HG03066 (cell line): ENCODE measurements at regions not wholly inside any gene's neighbourhood (a gene's known extent, or its start where the extent isn't known, plus 50 kb on each side); places are given as distances from the start of the nearest gene placed in this dataset.

Source experiments
- ATAC-seq: cut with Tn5 transposase; IDR thresholded peaks from one replicate; pipeline ENCODE4 v1.9.1; 2021; ENCODE audit warnings: low read depth; ENCODE audit not compliant: unreplicated experiment

DNA sequence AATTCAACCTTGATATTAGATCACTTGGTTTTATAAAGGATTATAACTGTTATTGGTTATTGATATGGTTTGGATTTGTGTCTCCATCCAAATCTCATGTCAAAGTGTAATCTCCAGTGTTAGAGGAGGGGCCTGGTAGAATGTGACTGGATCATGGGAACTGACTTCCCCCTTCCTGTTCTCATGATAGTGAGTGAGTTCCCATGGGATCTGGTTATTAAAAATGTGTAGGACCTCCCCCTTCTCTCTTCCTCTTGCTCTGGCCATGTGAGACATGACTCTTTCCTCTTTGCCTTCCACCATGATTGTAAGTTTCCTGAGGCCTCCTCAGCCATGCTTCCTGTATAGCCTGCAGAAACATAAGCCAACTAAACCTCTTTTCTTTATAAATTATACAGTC is 136.0 kb upstream of the UBE2E2 start:
- ATAC-seq: no peak

DNA sequence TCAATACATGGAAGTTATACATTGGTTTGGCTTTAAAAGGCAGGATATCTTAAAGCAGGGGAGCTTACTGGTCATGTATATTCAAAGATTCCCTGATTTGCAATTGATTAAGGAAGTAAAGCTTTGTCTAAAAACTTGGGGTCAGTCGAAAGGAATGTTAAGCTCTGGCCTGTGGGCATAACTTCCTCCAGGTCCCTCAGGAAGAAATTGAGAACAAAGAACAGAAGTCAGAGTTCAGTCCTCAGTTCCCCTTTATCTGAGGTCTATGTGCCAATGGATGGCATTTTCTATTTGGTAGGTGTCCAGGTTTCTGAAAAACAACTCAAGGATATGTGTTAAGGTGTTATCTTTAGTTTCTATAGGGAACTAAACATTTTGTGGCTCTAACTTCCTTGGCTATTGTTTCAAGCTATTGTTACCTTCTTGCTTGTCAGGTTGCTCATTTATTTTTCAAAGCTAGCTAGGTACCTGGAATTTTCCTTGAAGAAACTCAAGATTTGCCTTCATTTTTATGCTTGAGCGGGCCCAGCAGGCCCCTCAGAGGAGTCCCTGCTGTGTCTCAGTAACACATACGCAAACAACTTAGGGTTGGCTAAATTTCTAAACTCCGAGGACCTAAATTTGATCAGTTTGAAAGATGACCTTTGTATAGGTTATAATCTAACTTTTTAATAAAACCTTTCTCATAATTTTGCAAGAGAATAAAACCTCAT is 135.0 kb upstream of the UBE2E2 start:
- ATAC-seq: no peak

DNA sequence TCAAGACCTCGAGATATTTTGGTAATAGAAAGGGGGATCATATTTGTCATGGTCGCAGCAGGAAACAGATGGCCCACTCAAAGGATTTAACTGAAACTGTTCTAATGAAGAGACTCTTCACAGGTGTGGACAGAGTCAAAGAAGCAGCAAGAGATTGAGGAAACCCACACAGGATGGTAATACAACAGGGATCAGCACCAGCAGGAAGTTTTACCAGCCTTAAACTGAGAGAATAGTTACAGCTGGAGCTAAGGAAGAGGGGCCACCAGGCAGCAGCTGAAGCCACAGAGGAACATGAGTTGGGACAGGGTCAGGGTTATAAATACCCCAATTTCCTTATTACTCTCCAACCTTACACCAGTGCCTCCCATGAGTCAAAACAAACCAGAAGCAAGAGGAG is 131.8 kb upstream of the UBE2E2 start:
- ATAC-seq: peak; percentile 21

DNA sequence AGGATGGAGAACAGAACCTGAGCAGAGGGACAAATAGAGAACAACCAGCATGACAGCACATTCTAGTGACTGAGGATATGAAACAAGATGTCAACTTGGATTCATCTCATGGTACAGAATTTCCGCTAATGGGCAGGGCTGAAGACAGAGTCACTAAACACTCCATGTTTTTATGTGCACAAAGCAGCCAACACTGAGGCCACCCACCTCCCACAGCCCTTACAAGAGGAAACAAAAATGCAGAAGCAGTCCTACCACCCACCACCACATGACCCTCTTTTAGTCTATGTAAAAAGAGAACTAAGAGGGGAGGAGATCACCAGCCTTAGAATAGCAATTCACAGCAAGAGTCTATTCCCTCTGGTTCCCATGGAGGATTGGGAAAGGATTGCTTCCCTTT is 131.4 kb upstream of the UBE2E2 start:
- ATAC-seq: peak; percentile 71

DNA sequence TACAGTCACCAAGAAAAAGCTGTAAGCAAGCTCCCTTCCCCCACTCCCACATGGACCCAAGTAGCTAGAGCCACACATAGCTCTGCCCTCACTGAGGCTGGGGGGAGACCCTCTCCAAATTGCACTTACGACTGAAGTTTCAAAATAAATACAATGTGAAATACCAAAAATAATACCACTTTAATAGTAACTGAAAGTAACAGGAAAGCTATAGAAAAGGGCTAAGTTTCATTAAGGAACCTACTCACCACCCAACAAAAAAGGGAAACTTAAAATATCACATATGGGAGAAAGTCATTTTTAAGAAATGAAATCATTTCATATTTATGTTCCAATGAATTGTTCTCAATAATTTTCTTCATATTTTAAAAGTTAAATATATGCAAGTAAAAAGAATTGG is 130.4 kb upstream of the UBE2E2 start:
- ATAC-seq: no peak

DNA sequence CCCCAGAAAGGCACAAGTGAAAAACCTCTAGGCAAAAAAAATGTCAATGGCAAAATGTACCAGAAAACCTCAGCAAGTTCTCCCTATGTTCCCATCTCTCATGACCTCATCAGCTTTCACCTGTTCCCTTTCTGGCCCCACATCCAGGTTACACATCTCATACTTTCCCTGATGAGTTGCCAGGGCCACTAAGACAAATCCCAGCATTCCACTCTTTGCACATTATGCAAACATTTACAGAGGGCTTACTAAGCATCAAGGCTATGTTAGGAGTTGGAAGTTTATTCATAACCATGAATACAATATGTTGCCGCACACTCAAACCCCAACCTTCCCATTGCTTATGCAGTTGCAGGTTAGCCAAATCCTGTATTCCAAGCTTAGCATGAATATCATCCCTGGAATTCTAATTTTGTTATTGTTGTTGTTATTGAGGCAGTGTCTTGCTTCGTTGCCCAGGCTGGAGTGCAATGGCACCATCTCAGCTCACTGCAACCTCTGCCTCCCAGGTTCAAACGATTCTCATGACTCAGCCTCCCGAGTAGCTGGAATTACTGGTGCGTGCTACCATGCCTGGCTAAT is 129.3 kb upstream of the UBE2E2 start:
- ATAC-seq: no peak

DNA sequence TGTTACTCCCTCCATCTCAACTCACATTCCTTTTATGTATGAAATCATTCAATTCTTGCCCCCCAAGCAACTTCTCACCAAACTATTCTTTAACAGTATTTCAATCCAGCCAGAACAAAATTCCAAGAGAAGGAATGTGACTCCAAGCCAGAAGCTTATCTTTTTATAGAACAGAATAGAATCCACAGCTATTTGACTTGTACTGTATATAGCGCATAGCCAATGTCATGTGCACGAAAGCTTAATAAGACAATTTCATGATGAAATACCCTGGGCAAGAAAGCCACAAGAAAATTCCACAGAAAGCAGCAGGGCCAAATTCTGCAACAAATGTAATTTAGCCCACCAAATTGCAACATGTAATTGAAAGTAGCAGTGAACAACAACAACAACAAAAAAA is 127.6 kb upstream of the UBE2E2 start:
- no peak for ATAC-seq

DNA sequence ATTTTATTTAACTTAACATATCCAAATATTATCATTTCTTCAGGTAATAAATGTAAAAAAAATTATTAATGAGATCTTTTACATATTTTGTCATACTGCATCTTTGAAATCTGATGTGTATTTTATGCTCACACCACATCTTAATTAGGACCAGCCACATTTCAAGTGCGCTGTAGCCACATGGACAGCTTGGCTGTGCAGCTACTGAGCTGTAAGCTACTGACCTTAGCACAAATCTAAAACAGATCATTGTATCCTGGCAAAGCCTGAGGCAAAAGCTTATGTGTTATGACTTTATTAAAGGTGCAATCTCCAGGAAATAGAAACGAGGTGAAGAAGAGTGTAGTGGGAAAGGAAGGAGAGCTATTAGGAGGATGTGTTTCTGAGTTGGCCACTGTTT is 126.7 kb upstream of the UBE2E2 start:
- ATAC-seq: no peak

DNA sequence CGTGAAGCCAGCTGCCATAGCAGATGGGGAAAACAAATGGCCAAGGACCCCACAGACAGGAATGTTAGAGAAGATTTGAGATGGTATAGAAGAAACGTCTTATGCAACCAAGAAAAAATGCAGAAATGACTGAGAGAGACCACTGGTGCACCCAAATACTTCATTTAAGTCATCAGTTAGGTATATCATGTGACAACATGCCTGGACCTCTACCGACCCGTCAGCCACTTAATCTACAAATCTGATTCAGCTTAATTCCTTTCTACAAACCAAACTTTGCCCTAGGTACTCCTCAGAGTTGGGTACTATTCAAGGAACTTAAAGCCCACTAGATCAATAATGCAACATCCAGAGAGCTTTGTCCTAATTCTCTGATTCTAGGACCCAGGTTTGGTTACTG is 126.0 kb upstream of the UBE2E2 start:
- ATAC-seq: no peak

DNA sequence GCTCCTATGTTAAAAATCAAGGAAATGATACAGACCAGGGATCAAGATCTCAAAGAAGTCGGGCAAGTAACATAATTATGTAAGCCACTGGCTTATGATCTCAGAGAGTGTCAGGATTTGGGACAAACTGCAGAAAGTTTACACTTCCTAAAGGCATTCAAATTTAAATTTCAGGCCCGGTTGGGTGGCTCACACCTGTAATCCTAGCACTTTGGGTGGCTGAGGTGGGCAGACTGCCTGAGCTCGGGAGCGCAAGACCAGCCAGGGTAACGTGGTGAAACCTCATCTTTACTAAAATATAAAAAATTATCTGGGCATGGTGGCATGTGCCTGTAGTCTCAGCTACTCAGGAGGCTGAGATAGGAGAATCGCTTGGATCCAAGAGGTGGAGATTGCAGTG is 124.4 kb upstream of the UBE2E2 start:
- no peak for ATAC-seq

DNA sequence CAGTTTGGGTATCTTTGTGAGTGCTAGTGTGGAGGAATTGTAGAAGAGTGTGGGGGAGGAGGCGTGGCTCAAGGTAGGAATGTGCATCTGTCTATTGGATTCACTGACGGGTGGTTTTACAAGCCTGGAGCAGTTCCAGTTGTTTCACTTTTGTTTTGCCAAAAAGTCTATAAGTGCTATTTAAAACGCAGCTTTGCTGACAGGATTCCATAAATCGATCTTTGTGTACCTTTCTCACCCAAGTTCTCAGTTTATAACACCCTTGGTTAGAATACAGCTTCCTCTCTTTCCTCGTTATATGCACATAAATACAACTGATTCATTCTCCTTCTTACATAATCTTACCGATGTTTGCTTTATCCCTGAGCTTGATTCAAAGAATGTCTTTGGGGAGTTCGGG is 123.2 kb upstream of the UBE2E2 start:
- no peak for ATAC-seq

DNA sequence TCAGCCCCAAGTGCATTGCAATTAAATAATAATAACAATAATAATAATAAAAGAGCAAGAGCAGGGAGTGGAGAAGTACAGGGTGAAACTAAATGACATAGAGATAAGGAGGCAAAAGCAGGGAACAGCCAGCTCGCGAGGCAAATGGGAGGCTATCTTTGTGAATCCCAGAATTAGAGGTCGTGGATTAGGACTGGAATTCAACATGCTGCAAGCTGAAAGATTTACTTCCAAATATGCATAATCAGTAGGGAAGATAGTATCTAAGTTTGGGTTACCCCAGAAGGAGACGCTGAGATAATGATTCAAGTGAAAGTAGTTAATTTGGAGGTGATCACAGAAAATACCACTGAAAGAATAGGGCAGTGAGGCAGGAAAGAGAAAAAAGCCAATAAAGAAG is 119.4 kb upstream of the UBE2E2 start:
- no peak for ATAC-seq

DNA sequence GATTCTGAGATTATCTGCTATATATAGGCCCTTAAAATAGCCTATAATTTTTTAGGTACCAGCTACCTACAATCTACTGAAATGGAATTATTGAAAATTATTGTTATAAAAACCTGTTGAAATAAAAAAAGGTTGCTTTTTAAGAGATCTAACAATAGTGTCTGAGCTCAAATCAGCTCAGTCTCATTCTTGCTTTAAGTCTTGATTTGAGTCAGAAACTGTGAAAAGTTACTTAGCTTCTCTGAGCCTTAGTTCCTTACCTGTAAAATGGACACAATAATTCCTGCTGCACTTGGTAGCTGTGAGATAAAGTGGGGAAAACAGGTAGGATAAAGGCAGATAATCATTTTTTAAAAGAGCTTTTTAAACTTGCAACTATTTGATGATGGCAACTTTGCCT is 118.8 kb upstream of the UBE2E2 start:
- ATAC-seq: no peak

DNA sequence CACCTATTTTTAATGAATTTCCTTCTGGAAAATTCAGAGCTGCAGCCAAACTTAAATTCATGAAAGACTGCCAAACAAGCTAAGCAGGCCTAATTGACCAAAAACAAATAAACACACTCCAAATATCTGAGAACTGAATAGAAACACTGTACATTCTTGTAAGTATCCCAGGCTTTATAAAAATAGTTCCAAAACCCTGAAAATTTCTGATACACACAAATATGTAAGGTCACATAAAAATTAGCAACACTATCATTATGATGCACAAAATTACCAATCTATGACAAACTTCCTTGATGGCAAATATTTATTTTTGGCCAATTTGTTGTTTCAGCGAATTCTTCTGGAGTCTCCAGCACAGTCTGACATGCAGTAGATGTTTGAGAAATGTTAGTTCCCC is 117.9 kb upstream of the UBE2E2 start:
- no peak for ATAC-seq

DNA sequence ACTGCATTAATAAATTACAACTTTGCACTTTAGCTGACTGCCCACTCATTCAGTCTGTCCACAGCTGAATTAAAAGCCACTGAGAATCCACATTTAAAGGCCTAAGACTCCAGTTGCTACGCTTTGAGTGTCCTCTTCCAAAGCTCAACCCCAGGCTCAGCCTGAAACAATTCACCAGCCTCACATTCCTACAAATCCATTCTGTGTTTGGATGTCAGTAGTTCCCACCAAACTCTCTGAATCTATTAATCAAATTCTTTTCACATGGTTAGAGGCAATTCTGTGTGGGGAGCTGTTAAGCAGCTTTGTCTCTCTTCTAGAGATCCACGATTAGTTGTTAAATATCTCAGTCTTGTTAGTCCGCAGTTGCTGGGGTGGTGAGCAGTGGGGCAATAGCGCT is 116.8 kb upstream of the UBE2E2 start:
- no peak for ATAC-seq

DNA sequence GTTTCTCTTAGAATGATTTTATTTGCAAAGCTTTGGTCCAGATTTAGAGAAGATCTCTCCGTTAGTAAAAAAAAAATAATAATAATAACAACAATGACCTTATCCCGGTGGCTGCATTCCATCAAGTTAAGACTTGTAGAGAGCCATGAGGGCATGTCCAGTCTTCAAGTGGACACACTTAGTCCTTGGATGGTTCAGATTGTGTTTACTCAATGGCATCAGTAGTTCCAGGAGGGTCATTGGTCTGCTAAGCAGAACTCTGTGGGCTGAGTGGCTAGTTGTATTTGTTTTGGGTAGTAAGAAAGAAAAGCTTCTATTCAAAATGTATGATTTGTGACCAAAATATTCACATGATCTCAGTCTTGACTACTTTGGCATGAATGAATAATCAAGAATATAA is 116.3 kb upstream of the UBE2E2 start:
- no peak for ATAC-seq

DNA sequence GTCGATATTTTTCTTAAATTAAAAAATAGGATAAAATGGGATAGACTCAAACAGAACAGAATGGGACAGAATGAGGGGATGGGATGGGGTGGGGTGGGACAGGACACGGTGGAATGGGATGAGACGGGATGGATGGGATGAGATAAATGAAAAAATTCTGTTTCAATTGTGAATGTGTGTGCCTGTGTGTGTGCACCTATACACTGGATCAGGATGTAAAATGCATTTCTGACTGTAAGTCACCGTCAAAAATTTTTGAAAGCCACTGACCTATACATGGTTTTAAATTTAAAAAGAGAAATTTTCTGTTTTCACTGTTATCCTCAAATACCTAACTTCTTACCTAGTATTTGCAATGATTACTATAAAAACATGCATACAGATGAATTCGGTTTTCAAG is 108.7 kb upstream of the UBE2E2 start:
- no peak for ATAC-seq

DNA sequence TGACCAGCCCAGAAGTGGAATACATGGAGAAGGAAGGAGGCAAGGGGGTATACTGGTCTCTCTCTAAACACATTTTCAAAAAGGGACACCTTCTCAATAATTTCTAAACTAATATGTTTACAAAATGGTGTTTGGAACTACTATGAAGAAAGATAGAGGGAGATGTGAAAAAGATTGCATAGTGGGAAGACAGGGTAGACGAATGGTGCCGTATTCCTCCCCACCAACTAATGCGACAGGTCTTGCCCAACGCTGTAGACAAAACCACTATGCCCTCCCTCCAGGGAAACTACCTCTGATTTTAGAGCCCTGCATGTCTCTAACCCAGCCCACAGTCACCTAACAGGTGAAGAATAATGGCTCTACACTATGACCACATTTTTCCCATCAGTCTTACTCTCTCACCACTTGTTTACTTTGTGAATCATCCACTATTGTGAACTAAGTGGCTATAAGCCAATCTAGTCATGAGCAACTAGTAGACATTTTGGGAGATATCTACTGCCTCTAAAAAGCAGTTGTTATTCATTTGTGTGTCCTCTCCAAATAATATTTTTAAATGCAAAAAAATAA is 108.2 kb upstream of the UBE2E2 start:
- no peak for ATAC-seq

DNA sequence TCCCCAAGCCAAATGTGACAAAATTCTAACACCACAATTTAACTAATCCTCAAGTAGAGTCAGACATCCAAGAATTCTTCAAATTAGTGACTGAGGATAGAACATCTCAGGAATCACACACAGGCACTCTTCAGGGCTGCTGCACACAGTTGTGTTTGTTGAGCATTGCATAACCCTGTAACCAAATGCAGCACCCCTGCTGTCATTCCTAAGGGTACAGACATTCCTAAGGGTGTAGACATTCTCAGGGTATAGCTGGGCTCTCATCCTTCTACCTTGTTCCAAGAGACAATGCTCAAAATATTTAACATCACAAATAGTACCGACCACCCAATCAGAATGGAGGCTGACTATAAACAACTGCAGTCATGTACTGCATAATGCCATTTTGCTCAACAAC is 107.1 kb upstream of the UBE2E2 start:
- ATAC-seq: no peak

DNA sequence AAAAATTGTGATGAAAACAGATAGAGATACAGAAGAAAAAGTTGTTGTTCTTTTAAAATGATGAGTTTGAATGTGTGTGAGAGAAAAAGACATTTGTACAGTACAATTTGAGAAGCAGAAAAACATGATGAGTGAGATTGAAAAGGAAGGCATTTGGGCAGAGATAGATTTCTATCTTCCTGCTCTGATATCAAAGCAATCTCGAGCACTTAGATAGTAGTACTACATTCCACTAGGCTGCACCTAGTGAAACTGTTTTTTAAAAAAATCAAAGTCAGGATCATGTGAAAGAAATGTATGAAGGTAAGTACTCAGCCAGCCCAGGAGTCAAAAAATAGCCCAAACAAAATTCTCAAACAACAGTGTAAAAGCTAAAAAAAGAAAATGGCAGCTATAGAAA is 104.1 kb upstream of the UBE2E2 start:
- ATAC-seq: no peak

DNA sequence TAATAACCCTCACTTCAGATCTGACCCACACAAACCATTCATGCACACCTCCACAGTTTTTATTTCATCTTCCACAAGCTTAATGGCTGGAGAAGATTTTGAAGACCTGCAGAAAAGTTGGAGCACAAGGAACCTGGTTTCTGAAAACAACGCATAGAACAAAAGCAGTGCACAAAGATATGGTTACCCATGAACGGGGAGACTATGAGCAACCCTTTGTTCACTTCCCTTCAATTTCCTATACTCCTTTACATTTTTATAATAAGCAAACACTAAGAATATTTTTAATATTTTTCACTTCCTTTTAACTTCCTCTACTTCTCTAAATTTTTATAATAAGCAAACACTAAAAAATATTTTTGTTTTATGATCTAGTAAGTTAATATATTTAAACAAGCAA is 103.5 kb upstream of the UBE2E2 start:
- no peak for ATAC-seq

DNA sequence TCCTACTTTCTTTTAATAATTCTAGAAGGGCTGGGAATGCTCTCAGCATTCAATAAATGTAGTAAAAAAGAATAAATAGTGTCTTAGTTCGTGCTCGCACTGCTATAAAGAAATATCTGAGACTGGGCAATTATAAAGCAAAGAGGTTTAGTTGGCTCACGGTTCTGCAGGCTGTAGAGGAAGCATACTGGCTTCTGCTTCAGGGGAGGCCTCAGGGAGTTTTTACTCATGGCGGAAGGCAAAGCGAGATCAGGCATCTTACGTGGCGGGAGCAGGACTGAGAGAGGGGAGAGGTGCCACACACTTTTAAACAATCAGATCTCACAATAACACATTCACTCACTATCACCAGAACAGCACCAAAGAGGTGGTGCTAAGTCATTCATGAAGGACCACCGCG is 103.0 kb upstream of the UBE2E2 start:
- no peak for ATAC-seq
